HG03095 (cell line): ENCODE measurements at regions not wholly inside any gene's neighbourhood (a gene's known extent, or its start where the extent isn't known, plus 50 kb on each side); places are given as distances from the start of the nearest gene placed in this dataset.

Source experiments
- ATAC-seq: cut with Tn5 transposase; IDR thresholded peaks from one replicate; pipeline ENCODE4 v1.9.1; 2021; ENCODE audit warnings: moderate library complexity; ENCODE audit not compliant: unreplicated experiment

DNA sequence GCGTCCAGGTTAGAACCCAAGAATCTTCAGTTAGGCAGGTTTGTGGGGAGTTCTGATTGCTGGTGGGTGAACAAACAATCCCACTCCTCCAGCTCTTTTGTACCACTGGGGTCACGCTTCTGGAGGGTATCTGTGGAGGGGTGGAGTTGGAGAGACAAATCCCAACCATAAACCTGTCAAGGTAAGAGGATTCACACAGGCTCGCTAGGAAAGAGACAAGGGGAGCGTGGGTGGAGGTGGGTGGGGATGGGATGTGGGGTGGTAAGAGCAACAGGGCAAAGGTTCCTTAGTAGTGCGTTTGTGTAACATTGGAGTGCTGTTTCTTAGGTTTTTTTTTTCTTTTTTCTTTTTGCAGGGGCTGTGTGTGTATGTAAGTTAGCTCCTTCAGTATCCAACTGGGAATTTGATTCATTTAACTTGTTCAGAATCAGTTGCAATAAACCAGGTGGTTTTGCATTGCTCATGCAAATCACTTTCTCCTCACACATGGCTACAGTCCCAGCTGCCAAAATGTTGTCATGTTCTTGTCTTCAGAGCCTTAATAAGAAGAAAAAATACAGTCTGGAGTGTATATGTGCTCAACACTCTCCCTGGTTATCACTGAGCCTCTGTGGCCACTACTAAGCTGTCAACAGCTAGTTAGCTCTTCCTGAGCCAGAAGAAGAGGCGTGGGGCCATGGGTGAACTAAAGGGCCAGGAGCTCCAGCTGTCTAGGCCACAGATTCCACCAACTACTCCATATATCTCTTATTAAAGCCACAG lies 164.0 kb upstream of the RAD23B start:
- ATAC-seq: no peak

DNA sequence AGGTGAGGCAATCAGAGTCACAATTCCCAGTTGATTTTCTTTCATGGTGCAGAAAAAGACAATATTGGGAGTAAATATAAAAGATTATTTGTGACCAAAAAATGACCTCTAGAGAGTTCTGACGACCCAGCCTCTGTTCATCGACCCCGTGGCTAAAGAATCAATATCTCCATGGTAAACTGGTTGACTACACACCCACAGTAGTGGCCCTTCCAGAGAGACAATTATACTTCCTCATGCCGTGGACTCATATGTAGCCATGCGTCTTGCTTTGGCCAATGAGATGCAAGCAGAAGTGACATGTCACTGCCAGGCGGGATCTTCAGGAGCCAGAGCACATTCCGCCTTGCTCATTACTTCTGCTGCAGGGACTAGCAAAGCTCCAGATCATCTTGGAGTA lies 163.3 kb upstream of the RAD23B start:
- ATAC-seq: no peak

DNA sequence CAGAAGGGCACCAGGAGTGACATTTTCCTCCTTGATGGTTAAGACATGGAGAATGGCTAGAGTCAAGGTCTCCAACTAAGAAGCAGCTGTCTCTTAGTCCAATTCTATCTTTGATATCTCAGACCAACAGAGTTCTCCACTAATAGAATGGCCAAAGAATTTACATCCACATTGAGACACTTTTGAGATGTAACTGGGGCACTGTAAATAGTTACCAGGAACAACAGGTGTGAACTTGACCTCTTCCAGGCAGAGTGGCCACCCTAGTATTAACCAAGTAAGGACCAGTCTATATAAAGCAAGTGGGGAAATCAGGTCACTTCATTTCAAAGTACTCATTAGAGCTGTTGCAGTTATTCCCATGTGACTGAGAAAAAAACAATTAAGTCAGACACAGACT lies 159.7 kb upstream of the RAD23B start:
- ATAC-seq: no peak

GRCh38 chr9:107127608-107128007 lies 155.5 kb upstream of the RAD23B start:
- ATAC-seq: no peak

DNA sequence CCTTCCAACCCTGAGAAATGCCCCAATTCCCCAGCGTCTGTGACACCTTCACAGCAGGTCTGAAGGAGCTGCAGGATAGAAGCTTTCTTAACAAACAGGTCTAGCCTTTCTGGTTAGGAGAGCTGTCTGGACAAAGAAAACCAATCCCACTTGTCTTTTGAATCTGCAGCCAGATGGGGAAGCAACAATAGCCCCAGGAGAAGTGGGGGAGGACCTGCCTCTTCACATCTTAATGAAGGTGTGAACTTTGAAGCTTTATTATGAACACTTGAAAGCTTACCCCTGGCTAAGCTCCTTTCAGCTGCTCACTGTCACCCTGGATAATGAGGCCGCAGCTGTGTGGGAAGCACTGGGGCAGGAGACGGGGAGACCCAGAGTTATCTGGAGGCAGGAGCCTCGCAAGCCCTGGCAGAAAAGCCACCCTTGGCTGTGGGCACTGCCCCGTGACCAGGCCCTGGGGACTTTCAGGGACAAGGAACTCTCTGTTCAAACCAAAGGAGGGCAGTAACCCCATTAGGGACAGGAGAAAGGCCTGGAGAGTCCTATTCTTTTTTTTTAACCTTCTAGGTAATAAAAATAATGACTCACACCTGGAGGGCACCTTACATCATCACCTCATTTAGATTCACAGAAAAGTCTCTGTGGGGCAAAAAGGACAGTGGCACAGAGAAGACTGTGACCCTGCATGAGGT lies 151.8 kb upstream of the RAD23B start:
- no peak for ATAC-seq

DNA sequence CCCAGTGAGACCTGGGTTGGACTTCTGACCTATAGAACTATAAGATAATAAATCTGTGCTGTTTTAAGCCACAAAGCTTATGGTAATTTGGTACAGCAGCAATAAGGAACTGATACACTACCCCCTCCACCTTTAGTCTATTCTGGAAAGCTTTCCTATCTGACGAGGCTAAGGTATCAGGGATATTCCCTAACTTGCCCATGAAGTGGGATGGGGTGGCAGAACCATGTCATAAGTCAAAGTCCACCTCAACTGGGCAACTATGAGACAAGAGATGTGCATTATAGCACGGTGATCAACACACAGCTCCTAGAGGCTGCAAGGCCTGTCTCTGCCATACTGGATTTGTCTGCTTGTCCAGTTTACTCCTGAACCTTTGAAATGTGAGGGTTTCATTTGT lies 146.8 kb upstream of the RAD23B start:
- ATAC-seq: no peak

DNA sequence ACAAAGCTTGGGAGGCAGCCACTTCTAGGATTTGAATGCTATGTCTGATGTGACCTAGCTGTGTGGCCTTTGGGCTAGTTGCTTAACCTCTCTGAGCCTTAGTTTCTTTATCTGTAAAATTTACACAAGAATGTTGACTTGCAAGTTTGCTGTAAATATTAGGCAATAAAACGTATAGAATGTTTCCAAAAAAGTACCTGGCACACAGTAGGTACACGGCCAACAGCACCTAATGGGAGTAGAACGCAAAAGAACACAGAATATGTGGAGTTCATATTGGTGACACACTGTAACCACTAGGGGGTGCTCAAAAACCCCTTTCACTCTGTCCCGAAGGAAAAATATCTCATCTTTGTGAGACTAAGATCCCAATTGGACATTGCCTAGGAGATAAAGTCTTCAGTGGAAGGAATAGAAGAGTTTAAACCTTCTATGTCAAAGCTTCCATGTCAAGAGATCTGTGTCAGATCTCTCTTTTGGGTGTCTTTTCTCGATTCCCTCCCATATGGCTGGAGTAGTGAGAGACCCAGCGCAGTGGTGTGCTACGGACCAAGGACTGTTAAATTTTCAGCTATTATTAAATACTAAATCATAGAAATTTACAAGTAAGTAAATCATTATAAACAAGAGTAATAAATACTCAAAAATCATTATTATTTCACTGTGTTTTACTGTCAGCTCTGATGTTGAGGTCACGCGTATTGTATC lies 145.4 kb upstream of the RAD23B start:
- ATAC-seq: no peak

GRCh38 chr9:107138261-107138992 lies 144.7 kb upstream of the RAD23B start:
- ATAC-seq: no peak

DNA sequence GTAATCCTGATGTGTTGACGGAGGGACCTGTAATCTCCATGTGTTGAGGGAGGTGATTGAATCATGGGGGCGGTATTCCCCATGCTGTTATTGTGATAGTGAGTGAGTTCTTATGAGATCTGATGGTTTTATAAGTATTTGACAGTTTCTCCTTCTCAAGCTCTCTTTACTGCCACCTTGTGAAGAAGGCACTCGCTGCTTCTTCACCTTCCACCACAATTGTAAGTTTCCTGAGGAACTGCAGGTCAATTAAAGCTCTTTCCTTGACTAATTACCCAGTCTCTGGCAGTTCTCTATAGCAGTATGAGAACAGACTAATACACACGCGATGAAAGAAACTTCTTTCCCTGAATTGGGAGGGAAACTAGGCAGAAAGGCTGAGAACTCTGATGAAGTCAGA lies 141.1 kb upstream of the RAD23B start:
- no peak for ATAC-seq

GRCh38 chr9:107142430-107142829 lies 140.6 kb upstream of the RAD23B start:
- ATAC-seq: no peak

DNA sequence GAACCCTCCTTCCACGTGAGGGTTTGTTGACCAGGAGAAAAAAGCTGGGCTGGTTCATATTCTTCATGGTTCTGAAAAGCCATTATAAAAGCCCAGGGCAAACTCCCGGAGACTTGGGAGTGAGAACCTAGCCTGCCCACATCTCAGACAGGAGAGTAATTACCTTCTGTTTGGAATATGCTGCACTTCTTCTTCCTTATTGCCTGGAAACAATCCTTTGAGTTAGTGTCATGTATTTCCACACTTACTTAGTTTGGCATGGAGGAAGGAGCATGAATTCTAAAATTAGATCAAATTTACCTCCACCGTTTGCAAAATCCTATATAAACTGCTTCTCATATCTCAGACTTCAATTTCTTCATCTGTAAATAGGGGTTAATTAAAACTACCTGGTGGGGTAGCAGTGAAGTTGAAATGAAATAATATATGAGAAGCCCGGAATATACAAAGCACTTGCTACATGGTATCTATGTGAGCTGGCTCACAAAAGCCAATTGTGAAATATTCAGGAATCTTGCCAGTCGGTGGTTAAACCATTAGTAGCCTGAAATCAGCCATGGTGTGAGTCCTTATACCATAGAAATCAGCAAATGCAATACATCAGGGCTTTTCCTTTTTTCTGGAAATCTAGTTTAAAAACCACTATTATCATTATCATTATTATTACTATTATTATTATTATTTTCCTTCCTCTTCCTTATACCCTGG lies 140.0 kb upstream of the RAD23B start:
- ATAC-seq: no peak

GRCh38 chr9:107144475-107144874 lies 138.6 kb upstream of the RAD23B start:
- no peak for ATAC-seq

DNA sequence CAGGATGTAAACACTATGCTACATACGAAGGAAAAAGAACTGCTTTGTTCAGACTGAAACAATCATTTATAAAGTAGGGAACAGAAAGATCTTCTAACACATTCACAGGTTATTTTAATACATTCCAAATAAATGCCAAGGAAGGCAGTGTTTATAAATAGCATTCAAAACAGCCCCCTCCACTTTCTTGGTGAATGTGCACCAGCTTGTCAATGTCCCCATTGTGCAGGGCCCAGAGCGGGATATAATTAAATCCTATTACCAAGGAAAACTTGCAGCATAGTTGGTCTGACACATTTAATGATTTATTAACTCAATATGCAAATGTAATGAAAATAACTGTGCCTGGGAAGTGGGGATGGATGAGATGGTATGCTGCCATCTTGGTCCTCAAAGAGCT lies 135.9 kb upstream of the RAD23B start:
- ATAC-seq: no peak

DNA sequence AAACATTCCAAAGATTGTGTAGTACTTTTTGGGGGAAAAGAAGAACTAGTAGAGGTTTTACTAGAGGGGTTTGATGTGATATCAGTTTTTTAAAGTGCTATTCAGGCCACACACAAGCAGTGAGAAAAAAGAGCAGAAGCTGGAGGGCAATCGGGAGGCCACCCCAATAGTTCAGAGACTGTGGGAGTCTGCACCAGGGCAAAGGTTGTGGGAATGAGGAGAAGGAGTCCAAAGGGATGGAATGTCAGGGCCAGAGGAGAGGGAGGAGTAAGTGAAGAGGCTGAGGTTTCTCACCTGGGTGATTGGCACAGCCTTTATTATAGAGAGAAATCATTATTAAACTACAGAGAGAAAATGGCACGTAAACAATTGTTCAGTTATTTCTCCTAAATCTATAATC lies 134.9 kb upstream of the RAD23B start:
- no peak for ATAC-seq

GRCh38 chr9:107149756-107150155 lies 133.3 kb upstream of the RAD23B start:
- no peak for ATAC-seq

GRCh38 chr9:107153336-107153735 lies 129.7 kb upstream of the RAD23B start:
- no peak for ATAC-seq

DNA sequence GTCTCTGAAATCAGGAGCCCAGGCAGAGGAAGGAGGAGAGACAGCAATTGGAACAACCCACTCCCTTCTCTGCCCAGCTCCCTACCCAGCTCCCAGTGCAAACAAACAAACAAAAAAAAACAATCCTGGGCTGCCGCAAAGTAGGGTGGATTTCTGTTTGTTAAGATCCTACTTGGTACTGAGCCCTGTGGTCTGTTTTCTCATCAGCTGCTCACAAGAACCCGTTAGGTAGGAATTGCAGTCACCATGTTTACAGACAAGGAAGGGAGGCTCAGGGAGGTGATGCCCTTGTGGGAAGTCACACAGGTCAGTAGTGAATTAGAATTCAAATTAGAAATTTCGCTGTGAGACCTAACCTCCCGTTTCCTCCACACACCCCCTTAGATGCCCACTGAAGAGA lies 128.8 kb upstream of the RAD23B start:
- ATAC-seq: no peak

DNA sequence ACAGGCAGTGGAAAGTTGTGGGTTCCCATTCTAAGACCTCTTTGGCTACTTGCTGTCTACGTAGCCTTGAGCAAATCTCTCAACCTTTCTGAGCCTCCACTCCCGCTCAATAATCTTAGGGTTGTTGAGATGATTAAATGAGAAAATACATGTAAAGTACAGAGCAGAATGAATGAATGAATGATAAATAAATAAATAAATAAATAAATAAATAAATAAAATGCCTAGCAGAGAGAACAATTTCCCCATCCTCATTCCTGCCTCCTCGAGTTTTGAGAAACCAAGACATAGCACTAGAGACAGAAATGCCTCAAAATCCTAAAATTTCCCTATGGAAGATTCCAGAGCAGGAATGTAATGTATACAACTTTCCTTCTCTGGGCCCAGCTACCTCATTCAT lies 128.3 kb upstream of the RAD23B start:
- ATAC-seq: no peak

GRCh38 chr9:107155244-107155817 lies 127.7 kb upstream of the RAD23B start:
- no peak for ATAC-seq

- peak; percentile 69 for ATAC-seq
Measured at GRCh38 chr9:107158321-107158720, 124.8 kb upstream of the RAD23B start.
